NB4 (cell line): ENCODE measurements at regions not wholly inside any gene's neighbourhood (a gene's known extent, or its start where the extent isn't known, plus 50 kb on each side); places are given as distances from the start of the nearest gene placed in this dataset.

Source experiments
- DNase-seq: peaks from one replicate; pipeline ENCODE4 v3.0.0; 2010; ENCODE audit warnings: low read depth
- H3K4me3 ChIP-seq: one replicate; pipeline ENCODE4 v1.5.1; 2011; ENCODE audit warnings: mild to moderate bottlenecking, low read depth, low read length, moderate library complexity
- CTCF ChIP-seq: IDR thresholded peaks from one replicate; pipeline ENCODE4 v1.5.1; 2012; ENCODE audit warnings: low read depth, low read length
- MAX ChIP-seq: IDR thresholded peaks from 2 replicates; pipeline ENCODE4 v1.6.1; 2011; ENCODE audit warnings: low read depth, low read length
- MYC ChIP-seq: IDR thresholded peaks from 2 replicates; pipeline ENCODE4 v1.6.1; 2011; ENCODE audit warnings: low read depth, low read length
- POLR2A ChIP-seq: IDR thresholded peaks from 2 replicates; pipeline ENCODE4 v1.6.1; 2011; ENCODE audit warnings: mild to moderate bottlenecking; ENCODE audit not compliant: insufficient read length; ENCODE audit errors: extremely low read depth

- no peak overlapping the region for H3K4me3 ChIP-seq
- DNase-seq = no peak
- no peak for TF ChIP-seq POLR2A
- TF ChIP-seq MAX = no peak
Observed at GRCh38 chr2:18724371-18725145, 135.2 kb upstream of the NT5C1B start.

- no peak for TF ChIP-seq CTCF
- TF ChIP-seq MYC = no peak
- no peak for TF ChIP-seq MAX
- TF ChIP-seq POLR2A = no peak
- no peak for DNase-seq
- H3K4me3 ChIP-seq = no peak overlapping the region
Observed at GRCh38 chr2:18723219-18723618, 133.8 kb upstream of the NT5C1B start.

- DNase-seq = no peak
- H3K4me3 ChIP-seq = no peak overlapping the region
- TF ChIP-seq POLR2A = no peak
- TF ChIP-seq MAX = no peak
- TF ChIP-seq MYC = no peak
- no peak for TF ChIP-seq CTCF
Observed at GRCh38 chr2:18722101-18722500, 132.7 kb upstream of the NT5C1B start.

GRCh38 chr2:18721038-18721922 lies 131.9 kb upstream of the NT5C1B start:
- no peak for TF ChIP-seq CTCF
- TF ChIP-seq MAX = no peak
- TF ChIP-seq MYC = no peak
- no peak for TF ChIP-seq POLR2A
- H3K4me3 ChIP-seq = no peak overlapping the region
- DNase-seq = no peak

GRCh38 chr2:18719978-18720775 lies 130.8 kb upstream of the NT5C1B start:
- H3K4me3 ChIP-seq = no peak overlapping the region
- no peak for DNase-seq
- TF ChIP-seq POLR2A = no peak
- no peak for TF ChIP-seq MYC
- TF ChIP-seq CTCF = no peak
- TF ChIP-seq MAX = no peak
